Gastroesophageal sphincter (tissue), 4 donors: ENCODE measurements at regions not wholly inside any gene's neighbourhood (a gene's known extent, or its start where the extent isn't known, plus 50 kb on each side); places are given as distances from the start of the nearest gene placed in this dataset.

Source experiments
- ATAC-seq: fragments of 150-250 bp; one replicate; pipeline ENCODE4 v1.9.1; 2016; ENCODE audit warnings: mild to moderate bottlenecking, moderate library complexity
- H3K27ac ChIP-seq, 4 donors: fragments of 200-600 bp; sonication (generic) in 3 of 4; 1 replicate in 3 of 4; 2 replicates in 1 of 4; pipeline ENCODE4 v1.5.1; 2016 to 2019
- H3K27me3 ChIP-seq: fragments of 200-600 bp; sonication (generic); one replicate; pipeline ENCODE4 v1.5.1; 2019
- H3K36me3 ChIP-seq, 2 donors: fragments of 200-600 bp; sonication (generic); one replicate each; pipeline ENCODE4 v1.5.1; 2019; ENCODE audit warnings: control low read depth in 1 of 2
- H3K4me1 ChIP-seq, 3 donors: fragments of 200-600 bp; sonication (generic); 1 replicate in 2 of 3; 2 replicates in 1 of 3; pipeline ENCODE4 v1.5.1; 2016 to 2019; ENCODE audit warnings: control low read depth in 2 of 3
- H3K4me3 ChIP-seq, 2 donors: fragments of 200-600 bp; sonication (generic); one replicate each; pipeline ENCODE4 v1.5.1; 2019; ENCODE audit warnings: mild to moderate bottlenecking in 1 of 2, moderate library complexity in 1 of 2
- H3K9me3 ChIP-seq, 3 donors: fragments of 200-600 bp; sonication (generic); one replicate each; pipeline ENCODE4 v1.5.1; 2017 to 2019; ENCODE audit warnings: control low read depth in 2 of 3
- EP300 ChIP-seq: sonication (generic); formaldehyde crosslinking; IDR thresholded peaks from one replicate; pipeline ENCODE4 v1.6.1; 2017; ENCODE audit warnings: antibody characterized with exemption, mild to moderate bottlenecking
- POLR2A ChIP-seq, 2 donors: fragments of 450-650 bp; IDR thresholded peaks; one replicate each; pipeline ENCODE4 v1.6.1; 2017; ENCODE audit warnings: antibody characterized with exemption in 2 of 2, mild to moderate bottlenecking in 2 of 2, moderate library complexity in 1 of 2
- POLR2AphosphoS5 ChIP-seq: sonication (generic); formaldehyde crosslinking; IDR thresholded peaks from one replicate; pipeline ENCODE4 v1.6.1; 2017; ENCODE audit warnings: antibody characterized with exemption
- WGBS, 2 donors: methylation state at CpG; one replicate each; pipeline ENCODE4 v1.1.5; 2018; ENCODE audit warnings: low coverage in 1 of 2; 5-methylcytosine and 5-hydroxymethylcytosine counted together
- TF ChIP-seq, protein P1 (sequence below), 4 experiments: fragments of 200-600 bp in 2 of 4; fragments of 450-650 bp in 2 of 4; sonication (generic) in 1 of 4; IDR thresholded peaks; one replicate each; pipeline ENCODE4 v1.5.1; 2017 to 2019; ENCODE audit warnings: antibody characterized with exemption in 4 of 4, mild to moderate bottlenecking in 2 of 4, moderate library complexity in 2 of 4

DNA sequence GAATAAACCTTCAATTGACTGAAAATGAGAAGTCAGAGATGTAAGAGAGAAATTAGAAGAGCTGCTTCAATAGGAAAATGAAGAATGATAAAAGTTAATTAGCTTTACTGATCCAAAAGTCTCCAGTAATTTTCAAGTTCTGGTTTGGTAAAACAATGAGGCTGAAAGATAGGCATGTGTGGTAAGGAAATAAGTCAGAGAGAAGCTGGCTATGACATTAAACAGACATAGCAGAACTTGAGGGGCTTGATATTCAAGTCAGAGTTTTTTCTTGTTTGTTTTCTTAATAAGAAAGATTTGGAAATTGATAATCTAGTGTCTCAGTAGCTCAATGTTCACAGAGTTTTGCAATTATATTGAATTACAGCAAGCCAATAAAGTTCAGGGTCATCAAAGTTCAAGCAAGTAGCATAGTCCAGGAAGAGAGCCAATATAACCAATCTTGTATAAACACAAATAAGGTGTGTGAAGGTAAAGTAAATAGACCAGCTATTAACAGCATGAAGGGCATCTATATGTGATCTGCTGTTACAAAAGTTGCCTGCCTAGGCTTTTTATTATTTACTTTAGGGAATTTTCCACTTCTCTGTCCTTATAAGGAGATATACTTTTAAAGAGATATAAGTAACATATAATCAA lies 1111.5 kb downstream of the TRHDE start:
- Histone ChIP-seq H3K36me3 (no peaks in the 10 kb centered on the region), H3K9me3 (no peaks in the 10 kb centered on the region), H3K4me3 (no peak overlapping the region), H3K4me1 (no peaks in the 10 kb centered on the region), H3K27me3 (no peaks in the 10 kb centered on the region), H3K27ac (no peak overlapping the region)
- no peak for ATAC-seq
- TF ChIP-seq EP300: no peak
- TF ChIP-seq, protein P1, sequence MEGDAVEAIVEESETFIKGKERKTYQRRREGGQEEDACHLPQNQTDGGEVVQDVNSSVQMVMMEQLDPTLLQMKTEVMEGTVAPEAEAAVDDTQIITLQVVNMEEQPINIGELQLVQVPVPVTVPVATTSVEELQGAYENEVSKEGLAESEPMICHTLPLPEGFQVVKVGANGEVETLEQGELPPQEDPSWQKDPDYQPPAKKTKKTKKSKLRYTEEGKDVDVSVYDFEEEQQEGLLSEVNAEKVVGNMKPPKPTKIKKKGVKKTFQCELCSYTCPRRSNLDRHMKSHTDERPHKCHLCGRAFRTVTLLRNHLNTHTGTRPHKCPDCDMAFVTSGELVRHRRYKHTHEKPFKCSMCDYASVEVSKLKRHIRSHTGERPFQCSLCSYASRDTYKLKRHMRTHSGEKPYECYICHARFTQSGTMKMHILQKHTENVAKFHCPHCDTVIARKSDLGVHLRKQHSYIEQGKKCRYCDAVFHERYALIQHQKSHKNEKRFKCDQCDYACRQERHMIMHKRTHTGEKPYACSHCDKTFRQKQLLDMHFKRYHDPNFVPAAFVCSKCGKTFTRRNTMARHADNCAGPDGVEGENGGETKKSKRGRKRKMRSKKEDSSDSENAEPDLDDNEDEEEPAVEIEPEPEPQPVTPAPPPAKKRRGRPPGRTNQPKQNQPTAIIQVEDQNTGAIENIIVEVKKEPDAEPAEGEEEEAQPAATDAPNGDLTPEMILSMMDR (IDR thresholded peaks at IDR 0.05): no peak
- TF ChIP-seq POLR2A (IDR thresholded peaks at IDR 0.05): no peak
- TF ChIP-seq POLR2AphosphoS5: no peak

DNA sequence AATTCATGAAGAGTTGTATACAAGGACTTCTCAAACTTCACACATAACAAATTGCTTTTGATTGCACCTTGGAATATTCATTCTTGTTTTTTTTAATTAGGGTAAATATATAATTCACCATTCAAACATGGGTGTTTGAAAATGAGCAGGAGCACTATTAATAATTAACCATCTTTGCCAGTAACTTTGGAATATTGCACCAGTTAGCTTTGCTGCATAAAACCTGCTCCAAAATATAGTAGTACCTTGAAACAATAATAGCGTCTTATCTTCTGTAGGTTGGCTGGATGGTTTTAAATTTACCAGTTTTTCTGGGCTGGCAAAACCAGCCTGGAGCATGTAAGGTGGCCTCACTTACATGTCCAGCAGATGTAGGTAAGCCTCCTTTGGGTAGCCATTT lies 1112.4 kb downstream of the TRHDE start:
- Histone ChIP-seq H3K4me1 (no peaks in the 10 kb centered on the region), H3K9me3 (no peaks in the 10 kb centered on the region), H3K36me3 (no peaks in the 10 kb centered on the region), H3K27me3 (no peaks in the 10 kb centered on the region), H3K27ac (no peak overlapping the region), H3K4me3 (no peak overlapping the region)
- TF ChIP-seq POLR2A (IDR thresholded peaks at IDR 0.05) (no peak), EP300 (no peak), POLR2AphosphoS5 (no peak)
- TF ChIP-seq, protein P1 (IDR thresholded peaks at IDR 0.05): no peak
- WGBS, 2 donors: 87 to 100% methylated on average over 1 of the region's 1 CpG
- no peak for ATAC-seq

DNA sequence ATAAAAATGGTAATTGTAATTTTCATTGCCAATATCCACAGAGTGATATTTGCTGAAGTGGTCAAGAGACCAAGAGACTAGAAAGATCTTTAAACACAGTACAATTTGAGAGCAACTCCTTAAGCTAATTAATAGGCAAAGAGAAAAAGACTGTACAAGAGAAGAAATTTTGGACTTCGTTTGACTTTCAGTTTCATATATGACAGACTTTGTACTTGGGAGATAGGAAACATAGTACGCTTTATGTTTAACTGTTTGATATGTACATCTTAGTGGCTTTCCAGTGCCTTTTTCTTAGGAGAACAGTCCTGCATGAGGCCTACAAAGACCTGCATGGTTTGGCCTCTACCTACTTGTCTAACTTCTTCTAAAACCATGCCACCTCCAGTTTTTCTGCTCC lies 1118.1 kb downstream of the TRHDE start:
- no peak overlapping the region for H3K27ac ChIP-seq
- H3K4me3 ChIP-seq: no peak overlapping the region
- no peaks in the 10 kb centered on the region for H3K4me1 ChIP-seq
- no peak for ATAC-seq
- TF ChIP-seq, protein P1 (IDR thresholded peaks at IDR 0.05): no peak
- TF ChIP-seq POLR2A (IDR thresholded peaks at IDR 0.05): no peak
- TF ChIP-seq EP300: no peak
- no peak for TF ChIP-seq POLR2AphosphoS5
- H3K9me3 ChIP-seq: no peaks in the 10 kb centered on the region
- H3K27me3 ChIP-seq: no peaks in the 10 kb centered on the region
- H3K36me3 ChIP-seq: no peaks in the 10 kb centered on the region
- WGBS, 2 donors: 78 to 85% methylated on average over 2 of the region's 2 CpGs

DNA sequence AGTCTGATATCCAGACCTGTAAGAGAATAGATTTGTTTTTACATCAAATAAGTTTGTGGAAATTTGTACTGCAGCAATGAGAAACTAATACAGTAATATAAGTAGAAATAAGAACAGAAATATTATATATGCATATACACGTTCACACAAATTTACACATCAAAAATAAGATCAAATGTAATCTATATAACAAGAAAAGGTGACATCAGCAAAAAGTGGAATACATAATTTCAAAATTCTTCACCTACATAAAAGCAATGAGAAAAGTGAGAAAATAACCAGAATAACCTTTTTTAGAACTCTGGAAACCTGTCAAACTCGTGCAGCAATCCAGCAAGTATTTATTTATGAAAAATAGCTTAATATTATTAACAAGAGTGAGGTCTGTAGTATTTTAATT lies 1124.6 kb upstream of the ATXN7L3B start:
- Histone ChIP-seq H3K4me1 (no peaks in the 10 kb centered on the region), H3K4me3 (no peak overlapping the region), H3K9me3 (peaks cover 0 to 29% (median 0%) of the 10 kb centered on the region in 3 donors), H3K27me3 (no peaks in the 10 kb centered on the region), H3K36me3 (no peaks in the 10 kb centered on the region), H3K27ac (no peak overlapping the region)
- 69 to 82% methylated on average over 2 of the region's 2 CpGs for WGBS, 2 donors
- ATAC-seq: no peak
- TF ChIP-seq EP300 (no peak), POLR2A (IDR thresholded peaks at IDR 0.05) (no peak), POLR2AphosphoS5 (no peak)
- TF ChIP-seq, protein P1 (IDR thresholded peaks at IDR 0.05): no peak

DNA sequence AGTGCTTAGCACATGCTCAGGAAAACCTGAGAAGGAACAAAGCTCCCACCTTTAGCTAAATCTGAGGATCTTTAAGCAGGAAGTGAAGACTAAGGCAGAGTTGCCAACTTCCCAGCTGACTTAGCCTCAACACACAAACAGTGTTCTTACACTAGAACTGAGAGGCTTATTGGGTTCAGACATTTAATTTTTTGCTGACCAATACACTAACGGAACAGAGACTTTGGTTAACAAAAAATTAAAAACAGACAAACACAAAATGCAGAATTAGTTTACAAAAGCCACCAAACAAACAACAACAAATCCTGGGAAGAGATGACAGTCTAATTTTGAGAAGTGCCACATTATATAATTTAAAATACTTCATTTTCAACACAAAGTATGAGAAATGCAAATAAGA lies 1123.7 kb upstream of the ATXN7L3B start:
- no peak for ATAC-seq
- 23% methylated on average over 1 of the region's 1 CpG; no CpG with 5 or more reads in 1 of the 2 donors for WGBS, 2 donors
- TF ChIP-seq EP300 (no peak), POLR2AphosphoS5 (no peak), POLR2A (IDR thresholded peaks at IDR 0.05) (no peak)
- TF ChIP-seq, protein P1 (IDR thresholded peaks at IDR 0.05): no peak
- H3K9me3 ChIP-seq: peaks cover 0 to 29% (median 0%) of the 10 kb centered on the region in 3 donors
- no peaks in the 10 kb centered on the region for H3K4me1 ChIP-seq
- H3K4me3 ChIP-seq: no peak overlapping the region
- H3K27me3 ChIP-seq: no peaks in the 10 kb centered on the region
- H3K36me3 ChIP-seq: no peaks in the 10 kb centered on the region
- no peak overlapping the region for H3K27ac ChIP-seq
